GM19324 (cell line): ENCODE measurements at regions not wholly inside any gene's neighbourhood (a gene's known extent, or its start where the extent isn't known, plus 50 kb on each side); places are given as distances from the start of the nearest gene placed in this dataset.

Experiments
- ATAC-seq: cut with Tn5 transposase; IDR thresholded peaks from one replicate; pipeline ENCODE4 v1.9.1; 2021; ENCODE audit warnings: mild to moderate bottlenecking, moderate library complexity; ENCODE audit not compliant: unreplicated experiment, low FRiP score

DNA sequence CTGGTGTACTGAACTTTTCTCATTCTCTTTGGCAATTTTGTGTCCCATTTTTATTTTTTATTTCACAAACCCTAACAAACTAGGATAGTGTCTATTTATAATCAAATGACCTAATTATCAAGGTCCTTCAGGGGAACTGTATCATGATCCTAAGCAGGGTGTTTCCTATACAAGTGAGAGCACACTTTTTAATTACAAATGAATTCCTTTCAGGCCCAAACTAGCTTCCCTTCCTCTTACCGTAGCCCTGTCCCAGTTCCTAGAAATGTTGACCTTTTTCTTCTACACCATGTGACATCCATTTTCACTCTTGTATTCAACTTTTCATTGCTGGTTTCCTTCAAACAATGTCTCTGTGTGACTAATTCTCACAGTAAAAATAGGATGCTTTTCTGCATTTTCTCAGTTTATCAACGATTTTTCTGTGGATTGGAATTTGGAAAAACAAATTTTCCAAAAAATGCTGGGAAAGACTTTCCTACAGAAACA is 411.4 kb downstream of the CCDC91 start:
- ATAC-seq: no peak

GRCh38 chr12:28602786-28603185 is 412.5 kb downstream of the CCDC91 start:
- no peak for ATAC-seq

DNA sequence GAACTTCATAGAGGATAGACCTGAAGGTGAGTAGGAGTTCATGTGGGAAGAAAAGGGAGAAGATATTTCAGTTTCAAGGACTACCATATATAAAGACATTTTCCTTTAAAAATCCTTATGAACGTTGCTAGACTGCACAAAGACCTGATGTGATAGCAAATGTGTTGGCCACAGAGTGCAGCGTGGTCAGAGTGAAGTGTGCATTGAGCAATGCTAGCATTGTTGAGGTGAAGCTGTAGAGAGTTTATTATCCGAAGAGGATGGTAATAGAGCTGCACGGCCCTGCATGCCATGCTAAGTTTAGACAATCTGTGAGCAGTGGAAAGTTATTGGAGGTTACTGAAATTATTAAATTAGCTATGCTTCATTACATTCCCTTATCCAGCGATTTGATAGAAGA is 413.0 kb downstream of the CCDC91 start:
- ATAC-seq: no peak

GRCh38 chr12:28603801-28604200 is 413.5 kb downstream of the CCDC91 start:
- ATAC-seq: no peak

GRCh38 chr12:28604240-28604639 is 414.0 kb downstream of the CCDC91 start:
- no peak for ATAC-seq

- no peak for ATAC-seq
These were observed 416.8 kb downstream of the CCDC91 start for GRCh38 chr12:28606967-28607557.

GRCh38 chr12:28610401-28611114 is 420.3 kb downstream of the CCDC91 start:
- no peak for ATAC-seq

- ATAC-seq: no peak
These were observed 420.8 kb downstream of the CCDC91 start for GRCh38 chr12:28611115-28611435.

- no peak for ATAC-seq
These were observed 421.2 kb downstream of the CCDC91 start for GRCh38 chr12:28611449-28611848.

- no peak for ATAC-seq
These were observed 427.9 kb downstream of the CCDC91 start for GRCh38 chr12:28618171-28618570.

DNA sequence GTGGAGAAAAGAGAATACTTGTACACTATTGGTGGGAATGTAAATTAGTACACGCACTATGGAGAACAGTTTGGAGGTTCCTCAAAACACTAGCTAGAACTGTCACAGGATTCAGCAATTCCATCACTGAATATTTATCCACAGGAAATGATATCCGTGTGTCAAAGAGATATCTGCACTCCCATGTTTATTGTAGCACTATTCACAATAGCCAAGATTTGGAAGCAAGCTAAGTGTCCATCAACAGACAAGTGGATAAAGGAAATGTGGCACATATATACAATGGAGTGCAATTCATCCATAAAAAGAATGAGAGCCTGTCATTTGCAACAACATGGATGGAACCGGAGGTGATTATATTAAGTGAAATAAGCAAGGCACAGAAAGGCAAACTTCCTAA is 428.5 kb downstream of the CCDC91 start:
- ATAC-seq: no peak

GRCh38 chr12:28620281-28620680 is 430.0 kb downstream of the CCDC91 start:
- ATAC-seq: no peak

- ATAC-seq: no peak
These were observed 432.1 kb downstream of the CCDC91 start for GRCh38 chr12:28622406-28622805.

DNA sequence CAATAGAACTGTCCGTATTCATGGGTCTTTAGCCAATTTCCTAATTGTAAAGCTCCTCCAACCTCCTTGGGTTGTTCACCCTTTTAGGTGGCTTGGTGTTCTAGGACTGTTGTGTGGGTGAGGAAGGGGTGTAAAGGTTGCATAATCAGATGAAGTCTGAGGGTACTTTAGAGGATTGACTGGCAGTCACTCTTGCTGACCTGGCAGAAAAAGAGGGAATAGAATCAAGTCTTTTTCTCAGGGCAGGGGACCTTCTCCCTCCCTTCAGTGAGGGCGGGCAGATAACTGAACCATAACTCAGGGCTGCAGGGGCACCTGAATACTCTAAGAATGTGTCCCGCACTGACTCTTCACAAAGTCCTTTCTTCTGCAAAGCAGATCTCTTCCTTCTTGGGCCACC is 436.2 kb downstream of the CCDC91 start:
- ATAC-seq: no peak

- no peak for ATAC-seq
These were observed 439.4 kb downstream of the CCDC91 start for GRCh38 chr12:28629691-28630090.

DNA sequence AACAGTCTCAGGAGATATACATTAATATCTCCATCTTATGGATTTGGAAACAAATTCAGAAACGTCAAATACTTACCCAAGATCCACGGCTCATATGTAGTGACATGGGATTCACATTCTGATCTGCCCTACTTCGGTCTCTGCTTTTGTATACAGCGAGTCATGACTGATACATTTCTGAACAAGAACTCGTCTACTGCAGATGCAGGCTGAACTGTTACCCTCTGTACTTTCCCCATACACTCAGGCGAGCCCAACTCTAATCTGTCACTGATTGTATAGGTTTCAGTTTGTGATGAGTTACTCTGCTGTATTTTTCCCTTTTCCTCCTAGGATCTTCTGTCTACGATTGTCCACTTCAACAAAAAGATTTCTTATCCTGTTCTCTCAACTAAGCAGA is 441.6 kb downstream of the CCDC91 start:
- ATAC-seq: no peak

GRCh38 chr12:28640519-28640918 is 450.3 kb downstream of the CCDC91 start:
- no peak for ATAC-seq

DNA sequence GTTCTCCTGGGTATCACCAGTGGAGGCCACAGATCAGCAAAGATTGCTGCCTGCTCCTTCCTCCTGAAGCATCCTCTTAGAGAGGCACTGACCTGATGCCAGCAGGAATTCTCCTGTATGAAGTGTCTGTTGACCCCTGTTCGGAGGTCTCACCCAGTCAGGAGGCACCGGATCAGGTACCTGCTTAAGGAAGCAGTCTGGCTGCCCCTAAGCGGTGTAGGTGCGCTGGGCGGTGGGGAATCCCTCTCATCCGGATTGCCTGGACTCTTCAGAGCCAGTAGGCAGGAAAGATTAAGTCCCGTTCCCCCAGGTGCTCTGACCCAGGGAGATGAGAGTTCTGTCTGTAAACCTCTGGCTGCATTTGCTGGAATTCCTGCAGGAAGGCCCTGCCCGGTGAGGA is 455.2 kb downstream of the CCDC91 start:
- ATAC-seq: no peak

- ATAC-seq: no peak
These were observed 455.6 kb downstream of the CCDC91 start for GRCh38 chr12:28645891-28646290.

DNA sequence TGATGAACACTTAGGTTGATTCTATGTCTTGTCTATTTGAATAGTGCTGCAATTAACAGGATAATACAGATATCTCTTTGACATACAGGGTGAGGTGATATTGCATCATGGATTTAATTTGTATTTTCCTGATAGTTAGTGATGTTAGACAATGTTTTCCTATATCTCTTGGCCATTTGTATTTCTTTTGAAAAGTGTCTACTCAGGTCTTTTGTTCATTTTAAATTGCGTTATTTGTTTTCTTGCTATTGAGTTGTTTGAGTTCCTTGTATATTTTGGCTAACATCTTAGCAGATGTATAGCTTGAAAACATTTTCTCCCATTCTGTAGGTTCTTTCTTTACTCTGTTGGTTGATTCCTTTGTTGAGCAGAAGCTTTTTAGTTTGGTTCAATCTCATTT is 460.6 kb downstream of the CCDC91 start:
- no peak for ATAC-seq

GRCh38 chr12:28652239-28652638 is 462.0 kb downstream of the CCDC91 start:
- ATAC-seq: no peak

GRCh38 chr12:28681980-28682379 is 467.1 kb upstream of the FAR2 start:
- ATAC-seq: no peak
